Motor neuron (in vitro differentiated cells): ENCODE measurements at regions not wholly inside any gene's neighbourhood (a gene's known extent, or its start where the extent isn't known, plus 50 kb on each side); places are given as distances from the start of the nearest gene placed in this dataset.

Source experiments
- ATAC-seq, 8 experiments: fragments of 200-7000 bp; cut with Tn5 transposase; replicated peaks in 6 of 8; 2 replicates each; pipeline ENCODE4 v1.8.0; 2021; ENCODE audit warnings: mild to moderate bottlenecking in 8 of 8, moderate library complexity in 8 of 8
- H3K27ac ChIP-seq, 2 donors: fragments of 250-450 bp; sonication (Bioruptor Pico); 2 replicates each; pipeline ENCODE4 v1.9.0; 2021; ENCODE audit warnings: antibody characterized with exemption in 2 of 2, mild to moderate bottlenecking in 2 of 2, moderate library complexity in 1 of 2
- H3K4me1 ChIP-seq, 2 donors: fragments of 250-450 bp; sonication (Bioruptor Pico); replicated peaks in 1 of 2; 2 replicates each; pipeline ENCODE4 v1.6.1; 2021; ENCODE audit warnings: antibody characterized with exemption in 2 of 2, mild to moderate bottlenecking in 2 of 2, moderate library complexity in 1 of 2
- H3K4me3 ChIP-seq, 5 donors: fragments of 250-450 bp; sonication (Bioruptor Pico); 2 replicates each; pipeline ENCODE4 v1.9.0; 2021; ENCODE audit warnings: antibody characterized with exemption in 5 of 5, mild to moderate bottlenecking in 5 of 5, moderate library complexity in 4 of 5
- WGBS, 10 experiments: fragments of 450-650 bp; shearing (Covaris generic); methylation state at CpG; one replicate each; pipeline ENCODE4 v1.0.0; 2022; 5-methylcytosine and 5-hydroxymethylcytosine counted together
- in situ Hi-C, 9 experiments: fragments of 400-800 bp; cut with MboI; loops; one replicate each; pipeline ENCODE4 v1.15.0; 2021; ENCODE audit warnings: low sequenced_read_pairs in 9 of 9, low pct_unique_long_range_greater_than_20kb in 2 of 9; ENCODE audit not compliant: unreplicated experiment in 9 of 9

- H3K4me3 ChIP-seq = no peak overlapping the region
- in situ Hi-C loops = loop anchor here in 7 of 9 experiments (25.0 kb wide), 4 partner anchors 364 to 689 kb away; partner anchors contain the start of gene C7orf33 (in 1 of the 7)
- H3K27ac ChIP-seq = no peak overlapping the region
- no peaks in the 10 kb centered on the region for H3K4me1 ChIP-seq
- WGBS, 10 experiments = 59 to 100% (median 94%) methylated on average over 3 to 4 of the region's 4 CpGs; no CpG with 5 or more reads in 1 of the 10 experiments
- no peak for ATAC-seq
These were observed 66.7 kb upstream of the EZH2 start for GRCh38 chr7:148950806-148951205.

- H3K27ac ChIP-seq = no peak overlapping the region
- WGBS, 10 experiments = 12 to 100% (median 64%) methylated on average over 2 to 8 of the region's 8 CpGs
- peak in 1 of 8 experiments; percentile 7 for ATAC-seq
- no peak overlapping the region for H3K4me3 ChIP-seq
- H3K4me1 ChIP-seq = peaks cover 0 to 3% of the 10 kb centered on the region in 2 donors
- in situ Hi-C loops = no loop called here
These were observed 61.1 kb upstream of the EZH2 start for GRCh38 chr7:148944935-148945934.

GRCh38 chr7:148941598-148942275 lies 57.6 kb upstream of the EZH2 start:
- ATAC-seq = peak; percentile 16 to 84 (median 50)
- H3K4me3 ChIP-seq = peak overlapping the region; percentile 61 to 97 (median 74)
- H3K27ac ChIP-seq = no peak overlapping the region
- in situ Hi-C loops = no loop called here
- WGBS, 10 experiments = 1 to 58% (median 24%) methylated on average over 3 to 16 of the region's 17 CpGs
- H3K4me1 ChIP-seq = peaks cover 0 to 6% of the 10 kb centered on the region in 2 donors

DNA sequence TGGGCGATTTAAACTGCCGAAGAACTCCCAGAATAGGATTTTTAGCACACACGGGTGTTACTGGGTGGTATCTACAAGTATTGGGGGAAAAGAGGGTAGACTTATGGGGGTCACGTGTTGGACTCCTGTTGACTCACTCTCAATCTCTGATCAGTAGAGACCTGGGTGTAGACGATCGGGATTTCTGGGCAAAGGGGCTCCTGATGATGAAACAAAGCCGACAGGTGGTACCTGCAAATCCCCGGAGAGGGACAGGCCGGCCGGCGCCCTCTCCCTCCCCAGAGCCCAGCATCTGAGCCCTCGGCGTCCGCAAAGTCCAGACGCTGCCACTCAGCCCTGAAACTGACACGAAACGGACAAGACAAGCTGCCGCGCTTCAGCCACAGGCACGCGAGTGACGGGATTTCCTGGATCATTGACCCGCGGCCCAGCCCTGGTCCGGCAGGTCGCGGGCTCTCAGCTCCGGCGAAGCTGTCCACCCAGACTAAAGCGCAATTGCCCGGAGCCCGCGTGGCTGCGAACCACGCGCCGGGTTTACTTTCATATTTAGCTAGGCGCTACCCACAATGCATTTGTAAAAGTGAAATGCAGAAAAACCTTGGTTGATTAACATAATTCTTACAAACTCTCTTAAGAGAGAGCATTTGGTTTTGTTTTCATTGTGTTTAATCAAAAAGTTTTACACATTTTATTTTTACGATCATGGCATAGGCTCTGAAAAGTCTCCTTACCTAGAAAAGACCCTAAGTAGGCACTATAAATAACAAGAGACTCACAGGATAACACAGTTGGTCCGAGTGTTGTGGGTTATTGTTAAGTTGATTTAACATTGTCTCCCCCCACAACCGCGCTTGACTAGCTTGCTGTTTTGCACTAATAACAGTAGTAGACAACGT lies 56.9 kb upstream of the EZH2 start:
- in situ Hi-C loops = no loop called here
- H3K27ac ChIP-seq = peak overlapping the region; percentile 38 to 76
- ATAC-seq = peak; percentile 84 to 96 (median 94)

GRCh38 chr7:148939128-148939755 lies 55.2 kb upstream of the EZH2 start:
- no peak overlapping the region for H3K4me3 ChIP-seq
- no peak for ATAC-seq
- H3K4me1 ChIP-seq = peaks cover 0 to 6% of the 10 kb centered on the region in 2 donors
- no peak overlapping the region for H3K27ac ChIP-seq
- 63 to 100% (median 100%) methylated on average over 1 of the region's 1 CpG; no CpG with 5 or more reads in 3 of the 10 experiments for WGBS, 10 experiments
- in situ Hi-C loops = no loop called here

More for the DNA sequence above, 56.9 kb upstream of the EZH2 start:
- WGBS, 10 experiments = 0 to 8% (median 0%) methylated on average over 2 to 42 of the region's 43 CpGs
- Histone ChIP-seq H3K4me3 (peak overlapping the region; percentile 61 to 97 (median 74)), H3K4me1 (peaks cover 0 to 6% of the 10 kb centered on the region in 2 donors)

- no peak for ATAC-seq
- H3K27ac ChIP-seq = no peak overlapping the region
- WGBS, 10 experiments = 42 to 100% (median 96%) methylated on average over 1 to 5 of the region's 5 CpGs; no CpG with 5 or more reads in 3 of the 10 experiments
- in situ Hi-C loops = no loop called here
- peaks cover 0 to 5% of the 10 kb centered on the region in 2 donors for H3K4me1 ChIP-seq
- no peak overlapping the region for H3K4me3 ChIP-seq
These were observed 51.4 kb upstream of the EZH2 start for GRCh38 chr7:148935451-148935850.
